ENCODE measurements at regions not wholly inside any gene's neighbourhood (a gene's known extent, or its start where the extent isn't known, plus 50 kb on each side); places are given as distances from the start of the nearest gene placed in this dataset.

GRCh38 chr5:86909418-86910295, 291.9 kb downstream of the COX7C start:
- H3K4me1 Mint-ChIP-seq (ENCODE audit: unreplicated experiment) = no peaks in the 10 kb centered on the region
- TF ChIP-seq CTCF (IDR thresholded peaks at IDR 0.05) = no peak
- no peak overlapping the region for H3K27ac Mint-ChIP-seq (ENCODE audit: unreplicated experiment)
- no peak overlapping the region for H3K4me3 Mint-ChIP-seq (ENCODE audit: unreplicated experiment)
- no peaks in the 10 kb centered on the region for H3K9me3 Mint-ChIP-seq (ENCODE audit: unreplicated experiment)
- H3K36me3 Mint-ChIP-seq (ENCODE audit: unreplicated experiment) = no peaks in the 10 kb centered on the region
- no peak for DNase-seq (ENCODE audit: extremely low spot score, unreplicated experiment)
- H3K27me3 Mint-ChIP-seq (ENCODE audit: unreplicated experiment) = no peaks in the 10 kb centered on the region

- H3K27me3 Mint-ChIP-seq (ENCODE audit: unreplicated experiment) = no peaks in the 10 kb centered on the region
- no peak for TF ChIP-seq CTCF (IDR thresholded peaks at IDR 0.05)
- H3K9me3 Mint-ChIP-seq (ENCODE audit: unreplicated experiment) = no peaks in the 10 kb centered on the region
- no peak overlapping the region for H3K27ac Mint-ChIP-seq (ENCODE audit: unreplicated experiment)
- no peak overlapping the region for H3K4me3 Mint-ChIP-seq (ENCODE audit: unreplicated experiment)
- H3K36me3 Mint-ChIP-seq (ENCODE audit: unreplicated experiment) = no peaks in the 10 kb centered on the region
- no peaks in the 10 kb centered on the region for H3K4me1 Mint-ChIP-seq (ENCODE audit: unreplicated experiment)
- no peak for DNase-seq (ENCODE audit: extremely low spot score, unreplicated experiment)
Observed at GRCh38 chr5:86917117-86917579, 299.4 kb downstream of the COX7C start.

- H3K9me3 Mint-ChIP-seq (ENCODE audit: unreplicated experiment) = no peaks in the 10 kb centered on the region
- no peak for TF ChIP-seq CTCF (IDR thresholded peaks at IDR 0.05)
- H3K27ac Mint-ChIP-seq (ENCODE audit: unreplicated experiment) = no peak overlapping the region
- no peaks in the 10 kb centered on the region for H3K27me3 Mint-ChIP-seq (ENCODE audit: unreplicated experiment)
- no peaks in the 10 kb centered on the region for H3K36me3 Mint-ChIP-seq (ENCODE audit: unreplicated experiment)
- DNase-seq (ENCODE audit: extremely low spot score, unreplicated experiment) = no peak
- H3K4me3 Mint-ChIP-seq (ENCODE audit: unreplicated experiment) = no peak overlapping the region
- H3K4me1 Mint-ChIP-seq (ENCODE audit: unreplicated experiment) = no peaks in the 10 kb centered on the region
Observed at GRCh38 chr5:86918246-86918645, 300.5 kb downstream of the COX7C start.

- Mint-ChIP-seq H3K27me3 (ENCODE audit: unreplicated experiment) (peaks cover 13% of the 10 kb centered on the region), H3K4me3 (ENCODE audit: unreplicated experiment) (no peak overlapping the region), H3K36me3 (ENCODE audit: unreplicated experiment) (no peaks in the 10 kb centered on the region), H3K27ac (ENCODE audit: unreplicated experiment) (no peak overlapping the region), H3K4me1 (ENCODE audit: unreplicated experiment) (no peaks in the 10 kb centered on the region), H3K9me3 (ENCODE audit: unreplicated experiment) (no peaks in the 10 kb centered on the region)
- TF ChIP-seq CTCF (IDR thresholded peaks at IDR 0.05) = no peak
- DNase-seq (ENCODE audit: extremely low spot score, unreplicated experiment) = no peak
Observed at GRCh38 chr5:86926033-86926432, 308.3 kb downstream of the COX7C start.

- no peak for TF ChIP-seq CTCF (IDR thresholded peaks at IDR 0.05)
- Mint-ChIP-seq H3K27ac (ENCODE audit: unreplicated experiment) (no peak overlapping the region), H3K4me3 (ENCODE audit: unreplicated experiment) (no peak overlapping the region), H3K36me3 (ENCODE audit: unreplicated experiment) (no peaks in the 10 kb centered on the region), H3K27me3 (ENCODE audit: unreplicated experiment) (peaks cover 13% of the 10 kb centered on the region), H3K9me3 (ENCODE audit: unreplicated experiment) (no peaks in the 10 kb centered on the region), H3K4me1 (ENCODE audit: unreplicated experiment) (no peaks in the 10 kb centered on the region)
- DNase-seq (ENCODE audit: extremely low spot score, unreplicated experiment) = no peak
Observed at GRCh38 chr5:86929123-86929766, 311.5 kb downstream of the COX7C start.
